Progenitor cell of endocrine pancreas (in vitro differentiated cells): ENCODE measurements at regions not wholly inside any gene's neighbourhood (a gene's known extent, or its start where the extent isn't known, plus 50 kb on each side); places are given as distances from the start of the nearest gene placed in this dataset.

Experiments
- DNase-seq: peaks from one replicate; pipeline ENCODE4 v3.0.0; 2021; ENCODE audit warnings: low spot score; ENCODE audit not compliant: unreplicated experiment
- H3K27ac Mint-ChIP-seq: 2 replicates; pipeline ENCODE4 v1.8.0; 2021; ENCODE audit warnings: mild to moderate bottlenecking, moderate library complexity, mixed read lengths
- H3K27me3 Mint-ChIP-seq: 2 replicates; pipeline ENCODE4 v1.8.0; 2021; ENCODE audit warnings: mixed read lengths
- H3K36me3 Mint-ChIP-seq: 2 replicates; pipeline ENCODE4 v1.8.0; 2022; ENCODE audit warnings: mixed read lengths; ENCODE audit not compliant: insufficient read depth
- H3K4me1 Mint-ChIP-seq: 2 replicates; pipeline ENCODE4 v1.8.0; 2021; ENCODE audit warnings: low read depth, mixed read lengths
- H3K4me3 Mint-ChIP-seq: 2 replicates; pipeline ENCODE4 v1.8.0; 2021; ENCODE audit warnings: low read depth, mild to moderate bottlenecking, moderate library complexity, mixed read lengths
- H3K9me3 Mint-ChIP-seq: 2 replicates; pipeline ENCODE4 v1.8.0; 2021; ENCODE audit warnings: low read depth, mixed read lengths
- TF ChIP-seq, protein P1 (sequence below): fragments of 200-600 bp; sonication (generic); IDR thresholded peaks from one replicate; pipeline ENCODE4 v1.5.0; 2021; ENCODE audit warnings: antibody characterized with exemption, mild to moderate bottlenecking; ENCODE audit not compliant: unreplicated experiment

DNA sequence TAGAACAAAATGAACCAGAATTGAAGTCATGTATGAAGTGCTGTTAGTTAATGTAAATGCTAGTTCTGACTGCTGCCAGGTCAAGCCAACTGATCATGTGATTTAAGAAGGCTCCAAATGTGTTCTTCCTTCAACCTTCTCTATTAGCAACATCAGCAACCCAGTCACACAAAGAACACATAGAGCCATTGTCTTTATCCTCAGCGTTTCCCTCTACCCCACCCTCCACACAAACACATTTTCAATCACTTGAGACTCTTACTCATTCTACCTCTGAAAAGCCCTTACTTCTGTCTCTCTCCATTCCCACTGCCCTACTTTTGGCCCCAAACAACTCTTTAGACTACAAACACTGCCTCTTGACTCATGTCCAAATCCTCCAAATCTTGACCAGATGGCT lies 89.7 kb upstream of the KDR start:
- H3K4me1 Mint-ChIP-seq = peaks cover 11% of the 10 kb centered on the region

DNA sequence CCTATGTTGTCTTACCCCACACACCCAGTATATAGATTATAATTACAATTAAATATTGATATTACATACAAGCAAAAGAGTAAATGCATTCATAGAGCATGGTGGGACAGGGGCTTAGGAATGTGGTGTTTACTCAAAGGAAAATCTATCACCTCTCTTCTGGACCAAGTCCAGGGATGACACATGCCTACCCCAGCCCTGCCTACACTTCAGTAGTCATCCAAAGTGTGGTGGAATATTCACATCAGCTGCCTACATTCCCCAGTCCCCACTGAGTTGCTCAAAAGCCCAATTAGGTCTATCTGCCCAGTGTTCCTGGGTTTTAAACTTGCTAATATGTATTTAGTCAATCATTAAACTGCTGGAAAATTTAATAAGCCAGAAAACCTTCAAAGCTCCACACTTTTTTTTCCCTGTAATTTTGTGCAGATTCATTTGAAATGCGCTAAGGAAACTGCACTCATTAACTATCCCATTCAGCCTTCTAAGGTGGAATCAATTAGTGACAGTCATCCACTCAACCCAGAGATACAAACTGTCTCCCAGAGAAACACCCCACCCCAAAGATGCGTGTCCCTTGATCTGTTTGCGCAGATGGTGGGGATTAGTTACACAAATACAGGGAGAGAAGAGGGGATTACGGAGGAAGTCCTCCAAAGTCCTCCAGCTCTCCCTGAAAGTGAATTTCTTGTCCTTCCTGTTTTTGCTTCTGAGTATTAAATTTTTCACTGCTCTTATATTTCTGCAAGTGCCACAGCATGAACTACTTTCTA lies 91.7 kb upstream of the KDR start:
- TF ChIP-seq, protein P1, sequence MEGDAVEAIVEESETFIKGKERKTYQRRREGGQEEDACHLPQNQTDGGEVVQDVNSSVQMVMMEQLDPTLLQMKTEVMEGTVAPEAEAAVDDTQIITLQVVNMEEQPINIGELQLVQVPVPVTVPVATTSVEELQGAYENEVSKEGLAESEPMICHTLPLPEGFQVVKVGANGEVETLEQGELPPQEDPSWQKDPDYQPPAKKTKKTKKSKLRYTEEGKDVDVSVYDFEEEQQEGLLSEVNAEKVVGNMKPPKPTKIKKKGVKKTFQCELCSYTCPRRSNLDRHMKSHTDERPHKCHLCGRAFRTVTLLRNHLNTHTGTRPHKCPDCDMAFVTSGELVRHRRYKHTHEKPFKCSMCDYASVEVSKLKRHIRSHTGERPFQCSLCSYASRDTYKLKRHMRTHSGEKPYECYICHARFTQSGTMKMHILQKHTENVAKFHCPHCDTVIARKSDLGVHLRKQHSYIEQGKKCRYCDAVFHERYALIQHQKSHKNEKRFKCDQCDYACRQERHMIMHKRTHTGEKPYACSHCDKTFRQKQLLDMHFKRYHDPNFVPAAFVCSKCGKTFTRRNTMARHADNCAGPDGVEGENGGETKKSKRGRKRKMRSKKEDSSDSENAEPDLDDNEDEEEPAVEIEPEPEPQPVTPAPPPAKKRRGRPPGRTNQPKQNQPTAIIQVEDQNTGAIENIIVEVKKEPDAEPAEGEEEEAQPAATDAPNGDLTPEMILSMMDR = no peak
- H3K36me3 Mint-ChIP-seq = no peaks in the 10 kb centered on the region
- no peak overlapping the region for H3K4me3 Mint-ChIP-seq
- peaks cover 11% of the 10 kb centered on the region for H3K4me1 Mint-ChIP-seq
- H3K9me3 Mint-ChIP-seq = no peaks in the 10 kb centered on the region
- H3K27ac Mint-ChIP-seq = no peak overlapping the region
- no peaks in the 10 kb centered on the region for H3K27me3 Mint-ChIP-seq
- DNase-seq = no peak

More for the DNA sequence above, 89.7 kb upstream of the KDR start:
- TF ChIP-seq, protein P1 = no peak
- Mint-ChIP-seq H3K27me3 (no peaks in the 10 kb centered on the region), H3K9me3 (peaks cover 2% of the 10 kb centered on the region), H3K4me3 (no peak overlapping the region), H3K36me3 (no peaks in the 10 kb centered on the region), H3K27ac (peak overlapping the region; percentile 38)
- no peak for DNase-seq

DNA sequence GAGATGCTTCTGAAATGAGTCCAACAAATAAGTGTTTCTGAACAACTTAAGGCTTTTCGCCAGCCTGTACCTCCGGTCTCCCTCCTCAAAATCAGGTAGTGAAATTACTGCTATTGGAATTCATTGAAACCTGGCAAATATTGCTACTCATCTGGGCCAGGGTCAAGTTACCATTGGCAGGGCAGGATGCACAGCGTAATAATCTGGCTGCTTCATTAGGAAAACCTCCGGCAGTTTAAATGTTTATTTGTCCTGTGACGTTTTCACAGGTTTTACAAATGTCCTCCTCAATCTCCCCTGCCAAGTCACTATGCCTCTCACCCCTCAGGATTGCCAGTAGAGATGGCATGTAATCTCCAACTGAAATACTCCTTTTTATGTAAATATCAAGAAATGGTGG lies 92.6 kb upstream of the KDR start:
- H3K9me3 Mint-ChIP-seq = no peaks in the 10 kb centered on the region
- no peaks in the 10 kb centered on the region for H3K36me3 Mint-ChIP-seq
- no peak overlapping the region for H3K4me3 Mint-ChIP-seq
- TF ChIP-seq, protein P1 = no peak
- DNase-seq = no peak
- peaks cover 11% of the 10 kb centered on the region for H3K4me1 Mint-ChIP-seq
- H3K27ac Mint-ChIP-seq = no peak overlapping the region
- no peaks in the 10 kb centered on the region for H3K27me3 Mint-ChIP-seq

DNA sequence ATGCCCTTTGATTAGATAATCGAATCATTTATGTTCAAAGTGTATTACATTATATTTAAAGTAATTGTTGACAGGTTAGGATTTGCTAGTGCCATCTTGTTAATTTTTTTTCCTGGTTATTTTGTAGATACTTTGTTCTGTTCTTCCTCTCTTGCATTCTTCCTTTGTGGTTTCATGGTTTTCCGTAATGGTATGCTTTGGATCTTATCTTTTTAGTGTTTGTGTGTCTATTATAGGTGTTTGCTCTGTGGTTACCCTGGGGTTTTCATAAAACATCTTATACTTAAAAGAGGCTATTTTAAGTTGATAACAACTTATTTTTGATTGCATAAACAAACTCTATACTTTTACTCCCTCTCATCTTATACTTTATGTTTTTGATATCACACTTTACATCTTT lies 108.2 kb upstream of the SRD5A3 start:
- Mint-ChIP-seq H3K4me3 (no peak overlapping the region), H3K27me3 (no peaks in the 10 kb centered on the region), H3K36me3 (no peaks in the 10 kb centered on the region), H3K27ac (no peak overlapping the region), H3K9me3 (peaks cover 20% of the 10 kb centered on the region), H3K4me1 (no peaks in the 10 kb centered on the region)
- TF ChIP-seq, protein P1 = no peak
- no peak for DNase-seq

DNA sequence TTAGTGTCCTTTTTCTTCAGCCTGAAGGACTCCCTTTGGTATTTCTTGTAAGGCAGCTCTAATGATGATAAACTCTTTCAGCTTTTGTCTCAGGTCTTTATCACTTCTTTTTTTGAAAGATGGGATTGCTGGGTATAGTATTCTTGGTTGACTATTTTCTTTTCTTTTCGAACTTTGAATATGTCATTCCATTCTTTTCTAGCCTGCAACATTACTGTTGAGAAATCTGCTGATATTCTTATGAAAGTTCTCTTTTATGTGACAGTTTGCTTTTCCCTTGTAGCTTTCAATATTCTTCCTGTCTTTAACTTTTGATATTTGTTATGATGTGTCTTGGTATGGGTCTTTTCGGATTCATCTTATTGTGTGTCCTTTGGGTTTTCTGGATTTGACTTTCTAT lies 107.6 kb upstream of the SRD5A3 start:
- H3K9me3 Mint-ChIP-seq = peaks cover 20% of the 10 kb centered on the region
- no peak overlapping the region for H3K4me3 Mint-ChIP-seq
- no peak overlapping the region for H3K27ac Mint-ChIP-seq
- H3K36me3 Mint-ChIP-seq = no peaks in the 10 kb centered on the region
- TF ChIP-seq, protein P1 = no peak
- no peaks in the 10 kb centered on the region for H3K4me1 Mint-ChIP-seq
- no peak for DNase-seq
- no peaks in the 10 kb centered on the region for H3K27me3 Mint-ChIP-seq
